HCT116 (cell line): ENCODE measurements at regions not wholly inside any gene's neighbourhood (a gene's known extent, or its start where the extent isn't known, plus 50 kb on each side); places are given as distances from the start of the nearest gene placed in this dataset.

Experiments used
- ATAC-seq: fragments of 200-7000 bp; cut with Tn5 transposase; 2 replicates; pipeline ENCODE4 v1.9.1; 2020; ENCODE audit warnings: mild to moderate bottlenecking, moderate library complexity
- BruUV-seq: library from RNA; stranded (reverse); fragments of 400-500 nt; replicated peaks from 2 replicates; lab custom pipeline; 2021; lab: Mats Ljungman, UMichigan
- CTCF ChIA-PET: fragments of 300-600 bp; sonication (Branson Sonifier 250); formaldehyde crosslinking; loops from one replicate; lab custom pipeline; 2021; ENCODE audit warnings: antibody characterized with exemption; lab: Charles Lee
- POLR2A ChIA-PET: fragments of 300-600, 350-600 bp; sonication (Branson Sonifier 250); formaldehyde crosslinking; loops from one replicate; lab custom pipeline; 2021; ENCODE audit warnings: antibody characterized with exemption; lab: Charles Lee
- RAD21 ChIA-PET, 2 experiments: fragments of 300-600 bp; sonication (Branson Sonifier 250); formaldehyde crosslinking; loops; one replicate each; lab custom pipeline; 2023; ENCODE audit warnings: low total read pairs in 2 of 2; ENCODE audit not compliant: uncharacterized antibody in 2 of 2, unreplicated experiment in 2 of 2, low non-redundant PET in 1 of 2; lab: Charles Lee
- DNase-seq: peaks from one replicate; pipeline ENCODE4 v3.0.0-alpha.2; 2010; ENCODE audit warnings: low read depth, low spot score
- H2AFZ ChIP-seq: fragments of 200-600 bp; shearing (Covaris generic), sonication (generic); 2 replicates; pipeline ENCODE4 v1.6.1; 2017; ENCODE audit warnings: low read depth, mixed run types, mixed read lengths, antibody characterized with exemption, low read length; ENCODE audit not compliant: poor library complexity, severe bottlenecking
- H3K27ac ChIP-seq: 2 replicates; pipeline ENCODE4 v1.5.1; 2012; ENCODE audit warnings: low read depth, low read length
- H3K27me3 ChIP-seq: fragments of 200-600 bp; sonication (generic); 2 replicates; pipeline ENCODE4 v1.6.1; 2016; ENCODE audit warnings: mixed run types, low read length, mixed read lengths; ENCODE audit not compliant: insufficient read depth
- H3K36me3 ChIP-seq, 2 experiments: fragments of 200-500 bp in 1 of 2; fragments of 200-600 bp in 1 of 2; sonication (Bioruptor generic) in 1 of 2; sonication (generic) in 1 of 2; 2 replicates each; pipeline versions ENCODE4 v1.5.1 to v1.6.1; 2014 to 2016; ENCODE audit warnings: low read length in 2 of 2, inconsistent platforms in 1 of 2, mixed read lengths in 1 of 2, mixed run types in 1 of 2; ENCODE audit not compliant: insufficient read depth in 2 of 2, control insufficient read depth in 1 of 2
- H3K4me1 ChIP-seq, 2 experiments: fragments of 200-600 bp in 1 of 2; sonication (generic) in 1 of 2; 2 replicates each; pipeline versions ENCODE4 v1.5.1 to v1.6.1; 2012 to 2017; ENCODE audit warnings: low read length in 2 of 2, inconsistent platforms in 1 of 2, mild to moderate bottlenecking in 1 of 2, mixed read lengths in 1 of 2, mixed run types in 1 of 2, moderate library complexity in 1 of 2; ENCODE audit not compliant: insufficient read depth in 2 of 2, control insufficient read depth in 1 of 2
- H3K4me2 ChIP-seq: fragments of 200-600 bp; sonication (generic); 2 replicates; pipeline ENCODE4 v1.6.1; 2017; ENCODE audit warnings: mixed run types, low read length, mixed read lengths
- H3K4me3 ChIP-seq, 2 experiments: fragments of 200-600 bp in 1 of 2; sonication (generic) in 1 of 2; replicated peaks in 1 of 2; 2 replicates each; pipeline ENCODE4 v1.5.1; 2011 to 2016; ENCODE audit warnings: low read length in 2 of 2, control low read depth in 1 of 2, low read depth in 1 of 2, mild to moderate bottlenecking in 1 of 2, mixed read lengths in 1 of 2, mixed run types in 1 of 2
- H3K79me2 ChIP-seq: fragments of 200-600 bp; sonication (generic); 2 replicates; pipeline ENCODE4 v1.6.1; 2017; ENCODE audit warnings: mild to moderate bottlenecking, mixed run types, low read length, moderate library complexity, mixed read lengths; ENCODE audit not compliant: insufficient read depth
- H3K9ac ChIP-seq: fragments of 200-600 bp; sonication (generic); 2 replicates; pipeline ENCODE4 v1.6.1; 2016; ENCODE audit warnings: low read length, mixed read lengths
- H3K9me2 ChIP-seq: fragments of 200-600 bp; sonication (generic), shearing (Covaris generic); 2 replicates; pipeline ENCODE4 v1.6.1; 2017; ENCODE audit warnings: mixed run types, mild to moderate bottlenecking, moderate library complexity; ENCODE audit not compliant: insufficient read depth
- H3K9me3 ChIP-seq, 2 experiments: fragments of 200-500 bp in 1 of 2; fragments of 200-600 bp in 1 of 2; sonication (Bioruptor generic) in 1 of 2; sonication (generic) in 1 of 2; 2 replicates each; pipeline ENCODE4 v1.6.1; 2014 to 2017; ENCODE audit warnings: low read length in 2 of 2, mixed read lengths in 2 of 2, inconsistent platforms in 1 of 2, low read depth in 1 of 2, mild to moderate bottlenecking in 1 of 2, mixed run types in 1 of 2, moderate library complexity in 1 of 2; ENCODE audit not compliant: control insufficient read depth in 1 of 2, insufficient read depth in 1 of 2
- H4K20me1 ChIP-seq: fragments of 200-600 bp; sonication (generic), shearing (Covaris generic); 2 replicates; pipeline ENCODE4 v1.6.1; 2017; ENCODE audit warnings: mixed run types, mild to moderate bottlenecking, moderate library complexity; ENCODE audit not compliant: insufficient read depth
- CBX3 ChIP-seq: IDR thresholded peaks from 2 replicates; pipeline ENCODE4 v1.6.1; 2012; ENCODE audit warnings: low read depth
- CEBPB ChIP-seq: IDR thresholded peaks from 2 replicates; pipeline ENCODE4 v1.6.1; 2012; ENCODE audit warnings: low read depth
- EGR1 ChIP-seq: IDR thresholded peaks from 2 replicates; pipeline ENCODE4 v1.6.1; 2012; ENCODE audit warnings: low read depth
- ELF1 ChIP-seq: IDR thresholded peaks from 2 replicates; pipeline ENCODE4 v1.6.1; 2012; ENCODE audit warnings: low read depth, borderline replicate concordance
- EZH2 ChIP-seq: fragments of 200-600 bp; sonication (generic); IDR thresholded peaks from 2 replicates; pipeline ENCODE4 v1.6.1; 2017; ENCODE audit warnings: antibody characterized with exemption, mixed run types
- EZH2phosphoT487 ChIP-seq: fragments of 200-600 bp; IDR thresholded peaks from 2 replicates; pipeline ENCODE4 v1.6.1; 2018; ENCODE audit warnings: antibody characterized with exemption, borderline replicate concordance
- FOSL1 ChIP-seq: IDR thresholded peaks from 2 replicates; pipeline ENCODE4 v1.6.1; 2012; ENCODE audit warnings: low read depth
- JUND ChIP-seq: IDR thresholded peaks from 2 replicates; pipeline ENCODE4 v1.6.1; 2012
- POLR2A ChIP-seq: IDR thresholded peaks from 2 replicates; pipeline ENCODE4 v1.7.0; 2011; ENCODE audit warnings: borderline replicate concordance; ENCODE audit not compliant: insufficient read depth, insufficient read length; ENCODE audit errors: extremely low read depth
- POLR2AphosphoS5 ChIP-seq: IDR thresholded peaks from 2 replicates; pipeline ENCODE4 v1.6.1; 2011; ENCODE audit warnings: mild to moderate bottlenecking, low read depth, low read length, moderate library complexity
- RAD21 ChIP-seq: IDR thresholded peaks from 2 replicates; pipeline ENCODE4 v1.6.1; 2012; ENCODE audit warnings: low read depth, mild to moderate bottlenecking
- TCF7L2 ChIP-seq: IDR thresholded peaks from 2 replicates; pipeline ENCODE4 v1.7.0; 2011; ENCODE audit warnings: borderline replicate concordance, inconsistent platforms; ENCODE audit not compliant: insufficient read depth, insufficient read length; ENCODE audit errors: extremely low read depth
- YY1 ChIP-seq: IDR thresholded peaks from 2 replicates; pipeline ENCODE4 v1.6.1; 2011; ENCODE audit warnings: low read length, low read depth, moderate library complexity, mild to moderate bottlenecking; ENCODE audit not compliant: insufficient replicate concordance; ENCODE audit errors: extremely low read depth
- ZFX ChIP-seq: fragments of 450-650 bp; IDR thresholded peaks from 2 replicates; pipeline ENCODE4 v1.6.1; 2017
- intact Hi-C: fragments of 100-400 bp; cut with micrococcal nuclease; formaldehyde crosslinking; loops from 2 replicates; pipeline ENCODE4 v1.10.0; 2022
- TF ChIP-seq, protein P1 (sequence below), 3 experiments: fragments of 200-600 bp in 1 of 3; sonication (generic) in 1 of 3; IDR thresholded peaks in 2 of 3; conservative IDR thresholded peaks in 1 of 3; 2 replicates each; pipeline ENCODE4 v1.5.1; 2012 to 2017; ENCODE audit warnings: low read depth in 2 of 3, low read length in 2 of 3, antibody characterized with exemption in 1 of 3, borderline replicate concordance in 1 of 3, control low read depth in 1 of 3, mild to moderate bottlenecking in 1 of 3, mixed read lengths in 1 of 3, mixed run types in 1 of 3, moderate library complexity in 1 of 3; ENCODE audit not compliant: insufficient read depth in 1 of 3
- TF ChIP-seq, protein P2 (sequence below): IDR thresholded peaks from 2 replicates; pipeline ENCODE4 v1.6.1; 2012
- TF ChIP-seq, protein P3 (sequence below): IDR thresholded peaks from 2 replicates; pipeline ENCODE4 v1.6.1; 2012
- TF ChIP-seq, protein P4 (sequence below): IDR thresholded peaks from 2 replicates; pipeline ENCODE4 v1.6.1; 2011; ENCODE audit warnings: mild to moderate bottlenecking, low read length, moderate library complexity; ENCODE audit not compliant: insufficient replicate concordance; ENCODE audit errors: extremely low read depth

DNA sequence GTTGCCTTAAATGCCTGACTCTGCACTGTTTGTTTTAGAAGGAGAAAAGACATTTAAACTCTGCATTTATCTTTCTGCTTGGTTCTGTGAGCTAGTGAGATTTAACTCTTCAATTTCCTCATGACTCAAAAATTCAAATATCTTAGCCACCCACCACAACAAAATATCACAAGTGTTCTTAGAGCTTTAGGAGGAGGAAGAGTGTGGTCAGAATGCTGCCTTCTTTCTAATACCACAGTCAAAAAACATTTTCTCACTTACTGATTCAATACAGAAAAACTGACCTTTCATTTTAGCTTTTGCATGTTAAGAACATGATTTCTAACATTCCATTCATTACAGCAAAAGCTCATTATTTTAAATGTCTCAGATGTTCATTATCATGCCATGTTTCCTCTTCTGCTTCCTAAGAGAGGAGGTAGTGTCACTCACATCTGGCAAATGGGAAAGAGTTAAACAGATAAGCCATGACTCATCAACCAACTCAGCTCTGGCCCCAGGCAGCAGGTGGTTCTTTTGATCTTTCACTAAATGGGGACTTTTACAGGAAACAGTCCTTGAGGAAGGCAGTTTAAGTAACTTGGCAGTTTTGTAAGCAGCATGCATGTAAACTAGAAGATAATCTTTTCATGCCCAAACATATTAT, 56.4 kb upstream of the RNU6-8 start (continued):
- TF ChIP-seq, protein P1, sequence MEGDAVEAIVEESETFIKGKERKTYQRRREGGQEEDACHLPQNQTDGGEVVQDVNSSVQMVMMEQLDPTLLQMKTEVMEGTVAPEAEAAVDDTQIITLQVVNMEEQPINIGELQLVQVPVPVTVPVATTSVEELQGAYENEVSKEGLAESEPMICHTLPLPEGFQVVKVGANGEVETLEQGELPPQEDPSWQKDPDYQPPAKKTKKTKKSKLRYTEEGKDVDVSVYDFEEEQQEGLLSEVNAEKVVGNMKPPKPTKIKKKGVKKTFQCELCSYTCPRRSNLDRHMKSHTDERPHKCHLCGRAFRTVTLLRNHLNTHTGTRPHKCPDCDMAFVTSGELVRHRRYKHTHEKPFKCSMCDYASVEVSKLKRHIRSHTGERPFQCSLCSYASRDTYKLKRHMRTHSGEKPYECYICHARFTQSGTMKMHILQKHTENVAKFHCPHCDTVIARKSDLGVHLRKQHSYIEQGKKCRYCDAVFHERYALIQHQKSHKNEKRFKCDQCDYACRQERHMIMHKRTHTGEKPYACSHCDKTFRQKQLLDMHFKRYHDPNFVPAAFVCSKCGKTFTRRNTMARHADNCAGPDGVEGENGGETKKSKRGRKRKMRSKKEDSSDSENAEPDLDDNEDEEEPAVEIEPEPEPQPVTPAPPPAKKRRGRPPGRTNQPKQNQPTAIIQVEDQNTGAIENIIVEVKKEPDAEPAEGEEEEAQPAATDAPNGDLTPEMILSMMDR (IDR thresholded peaks at IDR 0.05 in 2 of 3, conservative IDR thresholded peaks at IDR 0.05 in 1 of 3; ENCODE audit: borderline replicate concordance in 1 of 3, insufficient read depth in 1 of 3, low read depth in 2 of 3, low read length in 2 of 3): no peak

DNA sequence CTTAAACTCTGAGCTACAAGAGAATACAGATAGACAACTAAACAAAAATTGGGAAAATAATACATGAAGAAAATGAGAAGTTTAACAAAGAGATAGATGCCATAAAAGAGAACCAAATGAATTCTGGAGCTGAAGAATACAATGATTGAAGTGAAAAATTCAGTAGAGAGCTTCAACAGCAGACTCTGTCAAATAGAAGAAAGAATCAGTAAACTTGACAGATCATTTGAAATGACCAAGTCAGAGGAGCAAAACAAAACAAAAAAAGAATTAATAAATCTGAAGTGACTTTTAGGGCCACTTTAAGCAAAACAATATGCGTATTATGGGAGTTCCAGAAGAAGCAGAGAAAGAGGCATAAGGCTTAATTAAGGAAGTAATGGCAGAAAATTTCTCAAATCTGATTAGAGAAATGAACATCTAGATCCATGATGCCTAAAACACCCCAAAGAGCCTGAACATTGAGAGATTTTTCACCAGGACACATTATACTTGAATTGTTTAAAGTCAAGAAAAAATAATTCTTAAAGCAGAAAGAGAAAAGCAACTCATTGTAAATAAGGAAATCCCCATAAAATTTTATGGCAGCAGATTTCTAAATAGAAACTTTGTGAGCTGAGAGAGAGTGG, 61.0 kb upstream of the RNU6-8 start:
- no peak overlapping the region for H3K9ac ChIP-seq
- no peaks in the 10 kb centered on the region for H4K20me1 ChIP-seq
- no peak overlapping the region for H2AFZ ChIP-seq
- RAD21 ChIA-PET: no interaction called here
- POLR2A ChIA-PET: no interaction called here
- H3K79me2 ChIP-seq: no peaks in the 10 kb centered on the region
- H3K4me1 ChIP-seq: peaks cover 9 to 12% of the 10 kb centered on the region in 2 experiments; a peak in 3 of 4 replicates
- ATAC-seq (no peak), DNase-seq (no peak)
- CTCF ChIA-PET: no interaction called here
- no peak overlapping the region for H3K4me2 ChIP-seq
- H3K27ac ChIP-seq: no peak overlapping the region
- H3K9me3 ChIP-seq: peaks cover 5 to 7% of the 10 kb centered on the region in 2 experiments; a peak in 1 of 4 replicates
- intact Hi-C loops: no loop called here
- H3K9me2 ChIP-seq: no peaks in the 10 kb centered on the region
- no peaks in the 10 kb centered on the region for H3K27me3 ChIP-seq
- H3K36me3 ChIP-seq: no peaks in the 10 kb centered on the region
- H3K4me3 ChIP-seq: no peak overlapping the region
- no TSS peak for BruUV-seq
- TF ChIP-seq ELF1 (no peak), FOSL1 (no peak), EGR1 (no peak), POLR2A (no peak), RAD21 (no peak), JUND (no peak), EZH2 (no peak), TCF7L2 (no peak), YY1 (no peak), CEBPB (no peak), ZFX (no peak), CBX3 (no peak), POLR2AphosphoS5 (no peak), EZH2phosphoT487 (no peak)
- TF ChIP-seq, protein P1 (IDR thresholded peaks at IDR 0.05 in 2 of 3, conservative IDR thresholded peaks at IDR 0.05 in 1 of 3; ENCODE audit: borderline replicate concordance in 1 of 3, insufficient read depth in 1 of 3, low read depth in 2 of 3, low read length in 2 of 3): no peak
- TF ChIP-seq, protein P2, sequence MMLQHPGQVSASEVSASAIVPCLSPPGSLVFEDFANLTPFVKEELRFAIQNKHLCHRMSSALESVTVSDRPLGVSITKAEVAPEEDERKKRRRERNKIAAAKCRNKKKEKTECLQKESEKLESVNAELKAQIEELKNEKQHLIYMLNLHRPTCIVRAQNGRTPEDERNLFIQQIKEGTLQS: no peak
- TF ChIP-seq, protein P3, sequence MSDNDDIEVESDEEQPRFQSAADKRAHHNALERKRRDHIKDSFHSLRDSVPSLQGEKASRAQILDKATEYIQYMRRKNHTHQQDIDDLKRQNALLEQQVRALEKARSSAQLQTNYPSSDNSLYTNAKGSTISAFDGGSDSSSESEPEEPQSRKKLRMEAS: no peak
- TF ChIP-seq, protein P4, sequence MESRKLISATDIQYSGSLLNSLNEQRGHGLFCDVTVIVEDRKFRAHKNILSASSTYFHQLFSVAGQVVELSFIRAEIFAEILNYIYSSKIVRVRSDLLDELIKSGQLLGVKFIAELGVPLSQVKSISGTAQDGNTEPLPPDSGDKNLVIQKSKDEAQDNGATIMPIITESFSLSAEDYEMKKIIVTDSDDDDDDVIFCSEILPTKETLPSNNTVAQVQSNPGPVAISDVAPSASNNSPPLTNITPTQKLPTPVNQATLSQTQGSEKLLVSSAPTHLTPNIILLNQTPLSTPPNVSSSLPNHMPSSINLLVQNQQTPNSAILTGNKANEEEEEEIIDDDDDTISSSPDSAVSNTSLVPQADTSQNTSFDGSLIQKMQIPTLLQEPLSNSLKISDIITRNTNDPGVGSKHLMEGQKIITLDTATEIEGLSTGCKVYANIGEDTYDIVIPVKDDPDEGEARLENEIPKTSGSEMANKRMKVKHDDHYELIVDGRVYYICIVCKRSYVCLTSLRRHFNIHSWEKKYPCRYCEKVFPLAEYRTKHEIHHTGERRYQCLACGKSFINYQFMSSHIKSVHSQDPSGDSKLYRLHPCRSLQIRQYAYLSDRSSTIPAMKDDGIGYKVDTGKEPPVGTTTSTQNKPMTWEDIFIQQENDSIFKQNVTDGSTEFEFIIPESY: no peak
